Panc1 (cell line): ENCODE measurements at regions not wholly inside any gene's neighbourhood (a gene's known extent, or its start where the extent isn't known, plus 50 kb on each side); places are given as distances from the start of the nearest gene placed in this dataset.

ENCODE experiments used
- ATAC-seq: fragments of 200-7000 bp; cut with Tn5 transposase; 2 replicates; pipeline ENCODE4 v1.9.1; 2020; ENCODE audit warnings: mild to moderate bottlenecking, moderate library complexity
- BruUV-seq: library from RNA; stranded (reverse); fragments of 400-500 nt; replicated peaks from 2 replicates; lab custom pipeline; 2021; lab: Mats Ljungman, UMichigan
- CTCF ChIA-PET: fragments of 300-600 bp; sonication (Branson Sonifier 250); formaldehyde crosslinking; loops from one replicate; lab custom pipeline; 2022; ENCODE audit warnings: antibody characterized with exemption; lab: Charles Lee
- POLR2A ChIA-PET: fragments of 300-600 bp; sonication (Branson Sonifier 250); formaldehyde crosslinking; loops from one replicate; lab custom pipeline; 2022; ENCODE audit warnings: antibody characterized with exemption; lab: Charles Lee
- DNase-seq: peaks from one replicate; pipeline ENCODE4 v3.0.0-alpha.2; 2010; ENCODE audit warnings: low read depth, low spot score
- H3K27ac ChIP-seq: 2 replicates; pipeline ENCODE4 v1.5.1; 2011; ENCODE audit warnings: mild to moderate bottlenecking, low read length, inconsistent platforms
- H3K27me3 ChIP-seq: fragments of 200-500 bp; sonication (Bioruptor generic); 2 replicates; pipeline ENCODE4 v1.6.0; 2014; ENCODE audit warnings: low read length, inconsistent platforms; ENCODE audit not compliant: control insufficient read depth, insufficient read depth
- H3K36me3 ChIP-seq: fragments of 200-500 bp; sonication (Bioruptor generic); 2 replicates; pipeline ENCODE4 v1.5.1; 2014; ENCODE audit warnings: inconsistent platforms, mild to moderate bottlenecking, low read length, moderate library complexity; ENCODE audit not compliant: control insufficient read depth, insufficient read depth
- H3K4me1 ChIP-seq: 2 replicates; pipeline ENCODE4 v1.5.1; 2011; ENCODE audit warnings: inconsistent platforms, mild to moderate bottlenecking, low read length, moderate library complexity; ENCODE audit not compliant: control insufficient read depth, insufficient read depth
- H3K4me3 ChIP-seq, 2 experiments: 2 replicates each; pipeline ENCODE4 v1.5.1; 2011 to 2012; ENCODE audit warnings: low read depth in 2 of 2, low read length in 2 of 2, mild to moderate bottlenecking in 2 of 2, inconsistent platforms in 1 of 2, moderate library complexity in 1 of 2
- H3K9me3 ChIP-seq: fragments of 200-500 bp; sonication (Bioruptor generic); 2 replicates; pipeline ENCODE4 v1.5.1; 2014; ENCODE audit warnings: low read depth, mild to moderate bottlenecking, inconsistent platforms, low read length, moderate library complexity; ENCODE audit not compliant: control insufficient read depth, insufficient read depth
- POLR2AphosphoS5 ChIP-seq: IDR thresholded peaks from 2 replicates; pipeline ENCODE4 v1.6.1; 2012; ENCODE audit warnings: mild to moderate bottlenecking, low read depth, low read length, moderate library complexity
- REST ChIP-seq, 2 experiments: IDR thresholded peaks; 2 replicates each; pipeline ENCODE4 v1.6.1; 2011 to 2012; ENCODE audit warnings: low read depth in 2 of 2, control low read depth in 1 of 2, low read length in 1 of 2, mild to moderate bottlenecking in 1 of 2, moderate library complexity in 1 of 2; ENCODE audit not compliant: insufficient read depth in 1 of 2
- SIN3A ChIP-seq: IDR thresholded peaks from 2 replicates; pipeline ENCODE4 v1.6.1; 2012; ENCODE audit warnings: low read depth, mild to moderate bottlenecking, low read length, moderate library complexity, borderline replicate concordance; ENCODE audit not compliant: insufficient read depth
- TCF7L2 ChIP-seq: IDR thresholded peaks from 2 replicates; pipeline ENCODE4 v1.6.1; 2011; ENCODE audit warnings: mild to moderate bottlenecking, low read depth, low read length, inconsistent platforms
- in situ Hi-C: cut with HindIII; loops from 2 replicates; pipeline ENCODE4 v1.10.0; 2016; ENCODE audit warnings: low sequenced_read_pairs, low pct_unique_long_range_greater_than_20kb
- intact Hi-C: fragments of 100-400 bp; cut with micrococcal nuclease; formaldehyde crosslinking; loops from one replicate; pipeline ENCODE4 v1.10.0; 2022; ENCODE audit not compliant: unreplicated experiment
- TF ChIP-seq, protein P1 (sequence below): fragments of 450-650 bp; IDR thresholded peaks from 2 replicates; pipeline ENCODE4 v1.5.1; 2017; ENCODE audit warnings: mild to moderate bottlenecking

- no TSS peak for BruUV-seq
- Histone ChIP-seq H3K4me1 (no peaks in the 10 kb centered on the region; the same call in 1 of the 2 replicates), H3K27ac (no peak overlapping the region), H3K27me3 (peaks cover 3% of the 10 kb centered on the region; the same call in 1 of the 2 replicates), H3K36me3 (no peaks in the 10 kb centered on the region), H3K9me3 (no peaks in the 10 kb centered on the region), H3K4me3 (no peak overlapping the region)
- TF ChIP-seq TCF7L2, result no peak
- TF ChIP-seq SIN3A, result no peak
- no peak for TF ChIP-seq REST (IDR thresholded peaks at IDR 0.05; ENCODE audit: insufficient read depth in 1 of 2, low read depth in 2 of 2, low read length in 1 of 2)
- TF ChIP-seq POLR2AphosphoS5, result no peak
- TF ChIP-seq, protein P1, sequence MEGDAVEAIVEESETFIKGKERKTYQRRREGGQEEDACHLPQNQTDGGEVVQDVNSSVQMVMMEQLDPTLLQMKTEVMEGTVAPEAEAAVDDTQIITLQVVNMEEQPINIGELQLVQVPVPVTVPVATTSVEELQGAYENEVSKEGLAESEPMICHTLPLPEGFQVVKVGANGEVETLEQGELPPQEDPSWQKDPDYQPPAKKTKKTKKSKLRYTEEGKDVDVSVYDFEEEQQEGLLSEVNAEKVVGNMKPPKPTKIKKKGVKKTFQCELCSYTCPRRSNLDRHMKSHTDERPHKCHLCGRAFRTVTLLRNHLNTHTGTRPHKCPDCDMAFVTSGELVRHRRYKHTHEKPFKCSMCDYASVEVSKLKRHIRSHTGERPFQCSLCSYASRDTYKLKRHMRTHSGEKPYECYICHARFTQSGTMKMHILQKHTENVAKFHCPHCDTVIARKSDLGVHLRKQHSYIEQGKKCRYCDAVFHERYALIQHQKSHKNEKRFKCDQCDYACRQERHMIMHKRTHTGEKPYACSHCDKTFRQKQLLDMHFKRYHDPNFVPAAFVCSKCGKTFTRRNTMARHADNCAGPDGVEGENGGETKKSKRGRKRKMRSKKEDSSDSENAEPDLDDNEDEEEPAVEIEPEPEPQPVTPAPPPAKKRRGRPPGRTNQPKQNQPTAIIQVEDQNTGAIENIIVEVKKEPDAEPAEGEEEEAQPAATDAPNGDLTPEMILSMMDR, result no peak
- CTCF ChIA-PET, result interaction anchor here (1.4 kb wide), 1 partner anchor 65 kb away, joined by 3 read pairs; no protein-coding TSS in a partner anchor
- ATAC-seq, result no peak
- DNase-seq, result no peak
- intact Hi-C loops, result no loop called here
- POLR2A ChIA-PET, result no interaction called here
- in situ Hi-C loops, result no loop called here
Observed at GRCh38 chr7:18231854-18232253, 204.2 kb upstream of the PRPS1L1 start.

GRCh38 chr7:18234519-18234918 is 206.9 kb upstream of the PRPS1L1 start:
- ATAC-seq (no peak), DNase-seq (no peak)
- ChIA-PET CTCF (no interaction called here), POLR2A (no interaction called here)
- no peaks in the 10 kb centered on the region for H3K36me3 ChIP-seq
- BruUV-seq, result no TSS peak
- in situ Hi-C loops (no loop called here), intact Hi-C loops (no loop called here)
- H3K27me3 ChIP-seq, result no peaks in the 10 kb centered on the region
- H3K4me1 ChIP-seq, result no peaks in the 10 kb centered on the region
- no peak overlapping the region for H3K27ac ChIP-seq
- H3K9me3 ChIP-seq, result 0 out of 2 replicates have a peak, but pooled peaks cover 4% of the 10 kb centered on the region
- H3K4me3 ChIP-seq, result no peak overlapping the region
- TF ChIP-seq, protein P1, result no peak
- TF ChIP-seq POLR2AphosphoS5 (no peak), SIN3A (no peak), REST (IDR thresholded peaks at IDR 0.05; ENCODE audit: insufficient read depth in 1 of 2, low read depth in 2 of 2, low read length in 1 of 2) (no peak), TCF7L2 (no peak)
